HEK293 (cell line): ENCODE measurements at regions not wholly inside any gene's neighbourhood (a gene's known extent, or its start where the extent isn't known, plus 50 kb on each side); places are given as distances from the start of the nearest gene placed in this dataset.

ENCODE experiments used
- CTCF ChIA-PET: fragments of 350-600 bp; formaldehyde crosslinking; extraction: SDS; loops from one replicate; lab custom pipeline; 2021; ENCODE audit warnings: antibody characterized with exemption; lab: Yijun Ruan, JAX
- POLR2A ChIA-PET: fragments of 300-600 bp; formaldehyde crosslinking; extraction: SDS; loops from one replicate; lab custom pipeline; 2020; ENCODE audit warnings: antibody characterized with exemption, inconsistent platforms; lab: Yijun Ruan, JAX
- H3K27ac ChIP-seq: fragments of 200-500 bp; sonication (Bioruptor generic); 2 replicates; pipeline ENCODE4 v1.5.1; 2014; ENCODE audit warnings: low read depth, low read length, control low read depth, inconsistent platforms; ENCODE audit errors: extremely low read depth
- H3K36me3 ChIP-seq, 2 experiments: fragments of 200-500 bp in 1 of 2; sonication (Bioruptor generic) in 1 of 2; 1 replicate in 1 of 2; 2 replicates in 1 of 2; pipeline ENCODE4 v1.5.1; 2014 to 2017; ENCODE audit warnings: inconsistent platforms in 2 of 2, low read length in 2 of 2; ENCODE audit not compliant: control insufficient read depth in 2 of 2, insufficient read depth in 1 of 2
- H3K4me1 ChIP-seq: fragments of 200-500 bp; sonication (Bioruptor generic); 2 replicates; pipeline ENCODE4 v1.5.1; 2014; ENCODE audit warnings: mild to moderate bottlenecking, low read length, inconsistent platforms; ENCODE audit not compliant: control insufficient read depth, insufficient read depth
- H3K4me3 ChIP-seq: 2 replicates; pipeline ENCODE4 v1.5.1; 2011; ENCODE audit warnings: low read depth, mild to moderate bottlenecking, control low read depth, low read length, moderate library complexity
- H3K9me3 ChIP-seq: fragments of 200-500 bp; sonication (Bioruptor generic); 2 replicates; pipeline ENCODE4 v1.5.1; 2014; ENCODE audit warnings: low read depth, low read length, inconsistent platforms; ENCODE audit not compliant: control insufficient read depth, insufficient read depth
- REST ChIP-seq: fragments of 450-650 bp; formaldehyde crosslinking; IDR thresholded peaks from 2 replicates; pipeline ENCODE4 v1.5.1; 2016; ENCODE audit warnings: missing biosample characterization, missing genetic modification characterization
- SP7 ChIP-seq: fragments of 450-650 bp; formaldehyde crosslinking; IDR thresholded peaks from 2 replicates; pipeline ENCODE4 v1.5.1; 2016; ENCODE audit warnings: missing biosample characterization, missing genetic modification characterization
- ZBTB20 ChIP-seq: fragments of 450-650 bp; formaldehyde crosslinking; IDR thresholded peaks from 2 replicates; pipeline ENCODE4 v1.5.1; 2016; ENCODE audit warnings: missing biosample characterization, missing genetic modification characterization
- ZNF202 ChIP-seq: fragments of 450-650 bp; formaldehyde crosslinking; IDR thresholded peaks from 2 replicates; pipeline ENCODE4 v1.5.1; 2016; ENCODE audit warnings: missing biosample characterization, missing genetic modification characterization, borderline replicate concordance
- ZNF24 ChIP-seq: fragments of 450-650 bp; formaldehyde crosslinking; IDR thresholded peaks from 2 replicates; pipeline ENCODE4 v1.5.1; 2016; ENCODE audit warnings: missing biosample characterization, missing genetic modification characterization
- ZNF335 ChIP-seq: fragments of 450-650 bp; formaldehyde crosslinking; conservative IDR thresholded peaks from 2 replicates; pipeline ENCODE4 v1.5.1; 2016; ENCODE audit warnings: missing biosample characterization, missing genetic modification characterization
- ZNF580 ChIP-seq: fragments of 450-650 bp; formaldehyde crosslinking; IDR thresholded peaks from 2 replicates; pipeline ENCODE4 v1.5.1; 2016; ENCODE audit warnings: missing biosample characterization, missing genetic modification characterization
- ZNF629 ChIP-seq: fragments of 450-650 bp; formaldehyde crosslinking; IDR thresholded peaks from 2 replicates; pipeline ENCODE4 v1.5.1; 2017; ENCODE audit warnings: missing biosample characterization, missing genetic modification characterization
- ZNF654 ChIP-seq: fragments of 450-650 bp; formaldehyde crosslinking; IDR thresholded peaks from 2 replicates; pipeline ENCODE4 v1.5.1; 2016; ENCODE audit warnings: low read depth, missing biosample characterization, missing genetic modification characterization
- ZNF664 ChIP-seq: fragments of 450-650 bp; formaldehyde crosslinking; IDR thresholded peaks from 2 replicates; pipeline ENCODE4 v1.5.1; 2016; ENCODE audit warnings: missing biosample characterization, missing genetic modification characterization
- ZNF768 ChIP-seq: fragments of 450-650 bp; formaldehyde crosslinking; IDR thresholded peaks from 2 replicates; pipeline ENCODE4 v1.5.1; 2018; ENCODE audit warnings: missing biosample characterization, mild to moderate bottlenecking, missing genetic modification characterization

GRCh38 chr12:94879542-94879941 lies 124.0 kb downstream of the NDUFA12 start (continued):
- TF ChIP-seq REST (tag by site-specific recombination), result peak; percentile 95
- TF ChIP-seq ZNF24, result no peak

GRCh38 chr12:94875525-94875924 lies 128.0 kb downstream of the NDUFA12 start:
- TF ChIP-seq SP7 (tag by site-specific recombination) (no peak), ZNF654 (peak; percentile 76), ZNF629 (tag by site-specific recombination) (peak; percentile 63; the same call in 1 of the 2 replicates), ZNF580 (tag by site-specific recombination) (peak; percentile 56), ZNF768 (tag by site-specific recombination) (peak; percentile 97), ZNF335 (tag by site-specific recombination) (peak; percentile 35; the same call in 1 of the 2 replicates)
- no peaks in the 10 kb centered on the region for H3K9me3 ChIP-seq
- ChIA-PET CTCF (interaction anchor here (0.6 to 2.6 kb wide), 25 partner anchors 10 to 742 kb away, joined by 3 to 15 read pairs (median 4); no protein-coding TSS in a partner anchor), POLR2A (no interaction called here)
- no peak overlapping the region for H3K4me3 ChIP-seq
- H3K4me1 ChIP-seq, result peaks cover 10% of the 10 kb centered on the region
- no peak overlapping the region for H3K27ac ChIP-seq
- no peaks in the 10 kb centered on the region for H3K36me3 ChIP-seq

GRCh38 chr12:94874518-94875302 lies 128.8 kb downstream of the NDUFA12 start:
- Histone ChIP-seq H3K4me3 (no peak overlapping the region), H3K4me1 (peaks cover 10% of the 10 kb centered on the region), H3K27ac (no peak overlapping the region), H3K36me3 (no peaks in the 10 kb centered on the region), H3K9me3 (no peaks in the 10 kb centered on the region)
- CTCF ChIA-PET, result interaction anchor here (0.6 to 2.6 kb wide), 26 partner anchors 9 to 1888 kb away, joined by 3 to 15 read pairs (median 4); no protein-coding TSS in a partner anchor
- POLR2A ChIA-PET, result no interaction called here
- TF ChIP-seq ZNF664 (tag by site-specific recombination), result no peak

GRCh38 chr12:94873734-94874517 lies 129.6 kb downstream of the NDUFA12 start:
- H3K4me1 ChIP-seq, result peaks cover 10% of the 10 kb centered on the region
- POLR2A ChIA-PET, result interaction anchor here (1.1 kb wide), 1 partner anchor 20 kb away, joined by 3 read pairs; no protein-coding TSS in a partner anchor
- H3K4me3 ChIP-seq, result peak overlapping the region; percentile 39
- H3K27ac ChIP-seq, result peak overlapping the region; percentile 70; the same call in 1 of the 2 replicates
- CTCF ChIA-PET, result interaction anchor here (0.6 to 2.6 kb wide), 9 partner anchors 111 to 1887 kb away, joined by 3 to 11 read pairs (median 3); no protein-coding TSS in a partner anchor
- no peak for TF ChIP-seq ZNF202
- peak; percentile 73 for TF ChIP-seq ZBTB20 (tag by site-specific recombination)
- peak; percentile 61 for TF ChIP-seq ZNF335 (tag by site-specific recombination)
- TF ChIP-seq, all 188 proteins: peak for 2
- Histone ChIP-seq H3K36me3 (no peaks in the 10 kb centered on the region; a peak in 1 of 3 replicates), H3K9me3 (no peaks in the 10 kb centered on the region)
